H9 (cell line): ENCODE measurements at regions not wholly inside any gene's neighbourhood (a gene's known extent, or its start where the extent isn't known, plus 50 kb on each side); places are given as distances from the start of the nearest gene placed in this dataset.

Experiments used
- DNase-seq: peaks from one replicate; pipeline ENCODE4 v3.0.0-alpha.2; 2017
- H2AFZ ChIP-seq: one replicate; pipeline ENCODE4 v1.6.1; 2013; ENCODE audit warnings: mild to moderate bottlenecking, low read length, control low read depth, moderate library complexity
- H2AK5ac ChIP-seq: 2 replicates; pipeline ENCODE4 v1.6.1; 2013; ENCODE audit warnings: low read length, control low read depth, mixed read lengths; ENCODE audit not compliant: insufficient read length
- H2BK120ac ChIP-seq: one replicate; pipeline ENCODE4 v1.6.1; 2013; ENCODE audit warnings: low read depth, mild to moderate bottlenecking, low read length, control low read depth, inconsistent platforms; ENCODE audit not compliant: poor library complexity, severe bottlenecking
- H2BK12ac ChIP-seq: 2 replicates; pipeline ENCODE4 v1.6.1; 2013; ENCODE audit warnings: low read length, control low read depth, mixed read lengths, low read depth; ENCODE audit not compliant: insufficient read length
- H2BK15ac ChIP-seq: 2 replicates; pipeline ENCODE4 v1.6.1; 2013; ENCODE audit warnings: low read depth, low read length, control low read depth
- H2BK20ac ChIP-seq: one replicate; pipeline ENCODE4 v1.6.1; 2013; ENCODE audit warnings: low read depth, mild to moderate bottlenecking, low read length, control low read depth, inconsistent platforms; ENCODE audit not compliant: poor library complexity, severe bottlenecking
- H2BK5ac ChIP-seq: 2 replicates; pipeline ENCODE4 v1.6.1; 2013; ENCODE audit warnings: low read length, control low read depth, mixed read lengths; ENCODE audit not compliant: insufficient read length
- H3K14ac ChIP-seq: 2 replicates; pipeline ENCODE4 v1.6.1; 2013; ENCODE audit warnings: low read length, control low read depth; ENCODE audit not compliant: insufficient read depth
- H3K18ac ChIP-seq: 2 replicates; pipeline ENCODE4 v1.6.1; 2013; ENCODE audit warnings: low read depth, mild to moderate bottlenecking, mixed read lengths, low read length, control low read depth; ENCODE audit not compliant: insufficient read length
- H3K23ac ChIP-seq: 2 replicates; pipeline ENCODE4 v1.6.1; 2013; ENCODE audit warnings: low read length, control low read depth, mixed read lengths, low read depth; ENCODE audit not compliant: insufficient read length
- H3K23me2 ChIP-seq: 2 replicates; pipeline ENCODE4 v1.6.1; 2013; ENCODE audit warnings: low read depth, mild to moderate bottlenecking, mixed read lengths, low read length, control low read depth; ENCODE audit not compliant: insufficient read length, poor library complexity, severe bottlenecking
- H3K27ac ChIP-seq: 2 replicates; pipeline ENCODE4 v1.5.1; 2013; ENCODE audit warnings: low read length, control low read depth, mixed read lengths, low read depth; ENCODE audit not compliant: insufficient read length
- H3K27me3 ChIP-seq: 2 replicates; pipeline ENCODE4 v1.6.1; 2013; ENCODE audit warnings: low read length, control low read depth, inconsistent platforms; ENCODE audit not compliant: insufficient read depth
- H3K4ac ChIP-seq: 2 replicates; pipeline ENCODE4 v1.6.1; 2013; ENCODE audit warnings: low read depth, mild to moderate bottlenecking, control low read depth, inconsistent platforms, low read length, moderate library complexity
- H3K4me1 ChIP-seq: 2 replicates; pipeline ENCODE4 v1.6.1; 2013; ENCODE audit warnings: low read length, control low read depth, inconsistent platforms; ENCODE audit not compliant: insufficient read depth
- H3K4me2 ChIP-seq: 2 replicates; pipeline ENCODE4 v1.6.1; 2013; ENCODE audit warnings: low read length, control low read depth, mixed read lengths; ENCODE audit not compliant: insufficient read length, insufficient read depth
- H3K56ac ChIP-seq: 2 replicates; pipeline ENCODE4 v1.6.1; 2013; ENCODE audit warnings: low read depth, mild to moderate bottlenecking, mixed read lengths, low read length, control low read depth; ENCODE audit not compliant: insufficient read length
- H3K79me1 ChIP-seq: 2 replicates; pipeline ENCODE4 v1.6.1; 2013; ENCODE audit warnings: low read depth, mild to moderate bottlenecking, moderate library complexity, low read length, control low read depth, inconsistent platforms; ENCODE audit not compliant: insufficient read depth, poor library complexity, severe bottlenecking
- H3K79me2 ChIP-seq: 2 replicates; pipeline ENCODE4 v1.6.1; 2013; ENCODE audit warnings: low read length, control low read depth, inconsistent platforms; ENCODE audit not compliant: insufficient read depth
- H3K9ac ChIP-seq: 2 replicates; pipeline ENCODE4 v1.6.1; 2013; ENCODE audit warnings: low read length, control low read depth, mixed read lengths; ENCODE audit not compliant: insufficient read length; ENCODE audit errors: extremely low read depth
- H3K9me3 ChIP-seq: one replicate; pipeline ENCODE4 v1.6.1; 2013; ENCODE audit warnings: low read depth, low read length, inconsistent platforms; ENCODE audit not compliant: control insufficient read depth
- H3T11ph ChIP-seq: one replicate; pipeline ENCODE4 v1.6.1; 2013; ENCODE audit warnings: mild to moderate bottlenecking, low read length, control low read depth, inconsistent platforms
- H4K20me1 ChIP-seq: one replicate; pipeline ENCODE4 v1.6.1; 2013; ENCODE audit not compliant: control insufficient read depth, insufficient read length, insufficient read depth
- H4K5ac ChIP-seq: 2 replicates; pipeline ENCODE4 v1.6.1; 2013; ENCODE audit warnings: low read depth, mild to moderate bottlenecking, mixed read lengths, low read length, control low read depth; ENCODE audit not compliant: insufficient read length
- H4K8ac ChIP-seq: replicated peaks from 2 replicates; pipeline ENCODE4 v1.6.1; 2013; ENCODE audit warnings: low read length, control low read depth, mixed read lengths, low read depth; ENCODE audit not compliant: insufficient read length
- H4K91ac ChIP-seq: 2 replicates; pipeline ENCODE4 v1.6.1; 2013; ENCODE audit warnings: low read depth, mild to moderate bottlenecking, moderate library complexity, mixed read lengths, low read length, control low read depth; ENCODE audit not compliant: insufficient read length
- H3K27ac Mint-ChIP-seq, 3 experiments: 2 replicates in 2 of 3; 3 replicates in 1 of 3; pipeline ENCODE4 v1.8.0; 2020 to 2021; ENCODE audit warnings: mixed read lengths in 3 of 3, mild to moderate bottlenecking in 1 of 3, moderate library complexity in 1 of 3
- H3K27me3 Mint-ChIP-seq: 2 replicates; pipeline ENCODE4 v1.8.0; 2021; ENCODE audit warnings: low read depth, mild to moderate bottlenecking, moderate library complexity, mixed read lengths
- H3K36me3 Mint-ChIP-seq, 3 experiments: 2 replicates in 2 of 3; 3 replicates in 1 of 3; pipeline ENCODE4 v1.8.0; 2020 to 2021; ENCODE audit warnings: low read depth in 3 of 3, mixed read lengths in 3 of 3; ENCODE audit not compliant: insufficient read depth in 1 of 3
- H3K4me1 Mint-ChIP-seq, 2 experiments: 2 replicates each; pipeline ENCODE4 v1.8.0; 2020; ENCODE audit warnings: mixed read lengths in 2 of 2
- H3K4me3 Mint-ChIP-seq, 2 experiments: 2 replicates in 1 of 2; 3 replicates in 1 of 2; pipeline ENCODE4 v1.8.0; 2020 to 2021; ENCODE audit warnings: mild to moderate bottlenecking in 2 of 2, mixed read lengths in 2 of 2, moderate library complexity in 1 of 2
- H3K9me3 Mint-ChIP-seq, 2 experiments: 2 replicates in 1 of 2; 3 replicates in 1 of 2; pipeline ENCODE4 v1.8.0; 2020; ENCODE audit warnings: mild to moderate bottlenecking in 2 of 2, mixed read lengths in 2 of 2, moderate library complexity in 1 of 2
- CTCF ChIP-seq: fragments of 200-600 bp; sonication (generic); conservative IDR thresholded peaks from 3 replicates; pipeline ENCODE4 v1.8.0; 2021; ENCODE audit warnings: antibody characterized with exemption, mild to moderate bottlenecking
- WGBS: extraction: QIAGEN DNeasy Blood & Tissue Kit; methylation state at CpG from one replicate; pipeline ENCODE4 v1.1.7; 2013; ENCODE audit warnings: missing lambda C conversion rate, low lambda C conversion rate, mixed read lengths; ENCODE audit not compliant: insufficient read length; ENCODE audit errors: extremely low coverage; 5-methylcytosine and 5-hydroxymethylcytosine counted together

- Histone ChIP-seq H3K23ac (no peak overlapping the region), H3K27me3 (no peaks in the 10 kb centered on the region), H4K20me1 (no peaks in the 10 kb centered on the region), H2BK15ac (no peak overlapping the region), H4K5ac (no peak overlapping the region), H3K14ac (no peak overlapping the region), H3K79me1 (no peaks in the 10 kb centered on the region), H3K23me2 (no peaks in the 10 kb centered on the region), H3K18ac (no peak overlapping the region), H2BK20ac (no peak overlapping the region), H3K56ac (no peak overlapping the region), H3K4ac (no peak overlapping the region), H2BK5ac (no peak overlapping the region), H3K4me1 (no peaks in the 10 kb centered on the region), H4K91ac (no peak overlapping the region), H3K9ac (no peak overlapping the region), H3K9me3 (no peaks in the 10 kb centered on the region), H3K27ac (no peak overlapping the region), H2AFZ (no peak overlapping the region), H2BK12ac (no peak overlapping the region), H3K4me2 (no peak overlapping the region), H2BK120ac (no peak overlapping the region), H3T11ph (no peak overlapping the region), H3K79me2 (no peaks in the 10 kb centered on the region), H2AK5ac (no peak overlapping the region), H4K8ac (no peak overlapping the region)
- Mint-ChIP-seq H3K9me3 (peaks cover 0 to 3% of the 10 kb centered on the region in 2 experiments; a peak in 2 of 5 replicates), H3K27me3 (no peaks in the 10 kb centered on the region; the same call in 1 of the 2 replicates), H3K4me3 (no peak overlapping the region), H3K27ac (no peak overlapping the region), H3K36me3 (no peaks in the 10 kb centered on the region; a peak in 1 of 7 replicates), H3K4me1 (no peaks in the 10 kb centered on the region)
- TF ChIP-seq CTCF: no peak
- no CpG with 5 or more reads among the region's 2 CpGs for WGBS
- no peak for DNase-seq
Observed at GRCh38 chr2:67829470-67829869, 233.3 kb downstream of the C1D start.
